IMR-90 (cell line): ENCODE measurements at regions not wholly inside any gene's neighbourhood (a gene's known extent, or its start where the extent isn't known, plus 50 kb on each side); places are given as distances from the start of the nearest gene placed in this dataset.

Source experiments
- BHLHE40 ChIP-seq: fragments of 150-350 bp; IDR thresholded peaks from 2 replicates; pipeline ENCODE4 v1.6.1; 2016; ENCODE audit warnings: mild to moderate bottlenecking, low read depth, low read length
- CEBPB ChIP-seq: IDR thresholded peaks from 2 replicates; pipeline ENCODE4 v1.6.1; 2012; ENCODE audit warnings: low read depth, low read length, improper control_type of control experiment
- FOS ChIP-seq: fragments of 150-350 bp; IDR thresholded peaks from 2 replicates; pipeline ENCODE4 v1.6.1; 2016; ENCODE audit warnings: low read depth, low read length
- MAFK ChIP-seq: IDR thresholded peaks from 2 replicates; pipeline ENCODE4 v1.6.1; 2012; ENCODE audit warnings: low read depth, low read length, improper control_type of control experiment
- MAZ ChIP-seq: IDR thresholded peaks from 2 replicates; pipeline ENCODE4 v1.6.1; 2012; ENCODE audit warnings: low read depth, mild to moderate bottlenecking, low read length, improper control_type of control experiment, moderate library complexity, borderline replicate concordance
- MXI1 ChIP-seq: IDR thresholded peaks from 2 replicates; pipeline ENCODE4 v1.6.1; 2012; ENCODE audit warnings: low read depth, mild to moderate bottlenecking, low read length, moderate library complexity, borderline replicate concordance
- POLR2A ChIP-seq: IDR thresholded peaks from 2 replicates; pipeline ENCODE4 v1.6.1; 2012; ENCODE audit warnings: mild to moderate bottlenecking, low read depth, low read length
- RAD21 ChIP-seq: IDR thresholded peaks from 2 replicates; pipeline ENCODE4 v1.6.1; 2012; ENCODE audit warnings: low read length, improper control_type of control experiment
- RFX5 ChIP-seq: IDR thresholded peaks from 2 replicates; pipeline ENCODE4 v1.8.0; 2012; ENCODE audit warnings: low read depth, mild to moderate bottlenecking, low read length, moderate library complexity
- SMC3 ChIP-seq: fragments of 150-350 bp; IDR thresholded peaks from 2 replicates; pipeline ENCODE4 v1.6.1; 2016; ENCODE audit warnings: low read depth, mild to moderate bottlenecking, antibody characterized with exemption, low read length, moderate library complexity
- USF2 ChIP-seq: fragments of 150-350 bp; IDR thresholded peaks from 2 replicates; pipeline ENCODE4 v1.6.1; 2017; ENCODE audit warnings: mild to moderate bottlenecking, antibody characterized with exemption, low read length, low read depth
- TF ChIP-seq, protein P1 (sequence below): conservative IDR thresholded peaks from 2 replicates; pipeline ENCODE4 v1.5.1; 2012; ENCODE audit warnings: mild to moderate bottlenecking, low read depth, low read length, improper control_type of control experiment
- TF ChIP-seq, protein P2 (sequence below): fragments of 150-350 bp; IDR thresholded peaks from 2 replicates; pipeline ENCODE4 v1.6.1; 2016; ENCODE audit warnings: low read depth, mild to moderate bottlenecking, low read length, moderate library complexity, borderline replicate concordance

GRCh38 chr3:176046703-176047102, 1150.6 kb downstream of the TBL1XR1 start:
- no peak for TF ChIP-seq POLR2A
- TF ChIP-seq, protein P1, sequence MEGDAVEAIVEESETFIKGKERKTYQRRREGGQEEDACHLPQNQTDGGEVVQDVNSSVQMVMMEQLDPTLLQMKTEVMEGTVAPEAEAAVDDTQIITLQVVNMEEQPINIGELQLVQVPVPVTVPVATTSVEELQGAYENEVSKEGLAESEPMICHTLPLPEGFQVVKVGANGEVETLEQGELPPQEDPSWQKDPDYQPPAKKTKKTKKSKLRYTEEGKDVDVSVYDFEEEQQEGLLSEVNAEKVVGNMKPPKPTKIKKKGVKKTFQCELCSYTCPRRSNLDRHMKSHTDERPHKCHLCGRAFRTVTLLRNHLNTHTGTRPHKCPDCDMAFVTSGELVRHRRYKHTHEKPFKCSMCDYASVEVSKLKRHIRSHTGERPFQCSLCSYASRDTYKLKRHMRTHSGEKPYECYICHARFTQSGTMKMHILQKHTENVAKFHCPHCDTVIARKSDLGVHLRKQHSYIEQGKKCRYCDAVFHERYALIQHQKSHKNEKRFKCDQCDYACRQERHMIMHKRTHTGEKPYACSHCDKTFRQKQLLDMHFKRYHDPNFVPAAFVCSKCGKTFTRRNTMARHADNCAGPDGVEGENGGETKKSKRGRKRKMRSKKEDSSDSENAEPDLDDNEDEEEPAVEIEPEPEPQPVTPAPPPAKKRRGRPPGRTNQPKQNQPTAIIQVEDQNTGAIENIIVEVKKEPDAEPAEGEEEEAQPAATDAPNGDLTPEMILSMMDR = no peak
- TF ChIP-seq RFX5 = no peak
- TF ChIP-seq, protein P2, sequence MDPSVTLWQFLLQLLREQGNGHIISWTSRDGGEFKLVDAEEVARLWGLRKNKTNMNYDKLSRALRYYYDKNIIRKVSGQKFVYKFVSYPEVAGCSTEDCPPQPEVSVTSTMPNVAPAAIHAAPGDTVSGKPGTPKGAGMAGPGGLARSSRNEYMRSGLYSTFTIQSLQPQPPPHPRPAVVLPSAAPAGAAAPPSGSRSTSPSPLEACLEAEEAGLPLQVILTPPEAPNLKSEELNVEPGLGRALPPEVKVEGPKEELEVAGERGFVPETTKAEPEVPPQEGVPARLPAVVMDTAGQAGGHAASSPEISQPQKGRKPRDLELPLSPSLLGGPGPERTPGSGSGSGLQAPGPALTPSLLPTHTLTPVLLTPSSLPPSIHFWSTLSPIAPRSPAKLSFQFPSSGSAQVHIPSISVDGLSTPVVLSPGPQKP = no peak
- no peak for TF ChIP-seq SMC3
- no peak for TF ChIP-seq MXI1
- no peak for TF ChIP-seq MAFK
- no peak for TF ChIP-seq FOS
- no peak for TF ChIP-seq RAD21
- no peak for TF ChIP-seq USF2
- TF ChIP-seq CEBPB = no peak
- TF ChIP-seq BHLHE40 = no peak
- no peak for TF ChIP-seq MAZ
